SK-N-SH (cell line): ENCODE measurements at regions not wholly inside any gene's neighbourhood (a gene's known extent, or its start where the extent isn't known, plus 50 kb on each side); places are given as distances from the start of the nearest gene placed in this dataset.

Source experiments
- CTCF ChIA-PET: fragments of 300-600, 350-600 bp; formaldehyde crosslinking; extraction: SDS; loops from one replicate; lab custom pipeline; 2021; lab: Yijun Ruan, JAX
- POLR2A ChIA-PET: fragments of 350-600 bp; sonication (Branson Sonifier 250); formaldehyde crosslinking; extraction: SDS; loops from one replicate; lab custom pipeline; 2020; ENCODE audit warnings: antibody characterized with exemption, inconsistent platforms; lab: Yijun Ruan, JAX
- DNase-seq: peaks from one replicate; pipeline ENCODE4 v3.0.0; 2012
- H2AFZ ChIP-seq: fragments of 200-600 bp; sonication (generic); 2 replicates; pipeline ENCODE4 v1.8.1; 2016; ENCODE audit warnings: antibody characterized with exemption, mild to moderate bottlenecking, low read depth
- H3F3A ChIP-seq: fragments of 200-600 bp; sonication (generic); replicated peaks from 2 replicates; pipeline ENCODE3; 2016; ENCODE audit warnings: antibody characterized with exemption, mild to moderate bottlenecking; ENCODE audit not compliant: insufficient read depth
- H3K27ac ChIP-seq, 2 experiments: fragments of 200-500 bp in 1 of 2; fragments of 200-600 bp in 1 of 2; sonication (Bioruptor generic) in 1 of 2; sonication (generic), shearing (Covaris generic) in 1 of 2; 2 replicates each; pipeline versions ENCODE4 v1.5.1 to v1.6.1; 2014 to 2016; ENCODE audit warnings: low read depth in 2 of 2, inconsistent platforms in 1 of 2, low read length in 1 of 2, mild to moderate bottlenecking in 1 of 2, mixed read lengths in 1 of 2
- H3K27me3 ChIP-seq: fragments of 200-600 bp; sonication (generic), shearing (Covaris generic); 2 replicates; pipeline ENCODE4 v1.6.1; 2016; ENCODE audit warnings: mixed run types; ENCODE audit not compliant: insufficient read depth
- H3K36me3 ChIP-seq, 2 experiments: fragments of 200-500 bp in 1 of 2; fragments of 200-600 bp in 1 of 2; sonication (Bioruptor generic) in 1 of 2; sonication (generic) in 1 of 2; replicated peaks in 1 of 2; 2 replicates each; pipeline versions ENCODE3 to v1.5.1; 2014 to 2016; ENCODE audit warnings: low read length in 1 of 2, mild to moderate bottlenecking in 1 of 2; ENCODE audit not compliant: insufficient read depth in 2 of 2, control insufficient read depth in 1 of 2
- H3K4me1 ChIP-seq, 2 experiments: fragments of 200-500 bp in 1 of 2; fragments of 200-600 bp in 1 of 2; sonication (Bioruptor generic) in 1 of 2; sonication (generic), shearing (Covaris generic) in 1 of 2; 2 replicates each; pipeline versions ENCODE4 v1.5.1 to v1.6.1; 2014 to 2016; ENCODE audit warnings: low read depth in 1 of 2, low read length in 1 of 2, mixed run types in 1 of 2; ENCODE audit not compliant: insufficient read depth in 2 of 2, control insufficient read depth in 1 of 2
- H3K4me2 ChIP-seq: fragments of 200-600 bp; sonication (generic), shearing (Covaris generic); 2 replicates; pipeline ENCODE4 v1.6.1; 2017; ENCODE audit warnings: mixed run types
- H3K4me3 ChIP-seq, 2 experiments: fragments of 200-500 bp in 1 of 2; fragments of 200-600 bp in 1 of 2; sonication (Bioruptor generic) in 1 of 2; sonication (generic), shearing (Covaris generic) in 1 of 2; 2 replicates each; pipeline versions ENCODE4 v1.5.1 to v1.8.1; 2014 to 2016; ENCODE audit warnings: low read depth in 2 of 2, inconsistent platforms in 1 of 2, low read length in 1 of 2, mild to moderate bottlenecking in 1 of 2, mixed read lengths in 1 of 2, moderate library complexity in 1 of 2
- H3K79me2 ChIP-seq: fragments of 200-600 bp; sonication (generic); 2 replicates; pipeline ENCODE4 v1.8.1; 2017; ENCODE audit warnings: mild to moderate bottlenecking; ENCODE audit not compliant: insufficient read depth
- H3K9ac ChIP-seq: fragments of 200-600 bp; sonication (generic); 2 replicates; pipeline ENCODE4 v1.6.1; 2017; ENCODE audit warnings: mixed run types
- H3K9me2 ChIP-seq: fragments of 200-600 bp; sonication (generic); 2 replicates; pipeline ENCODE4 v1.6.1; 2017; ENCODE audit warnings: mixed run types
- H3K9me3 ChIP-seq: fragments of 200-600 bp; sonication (generic); 2 replicates; pipeline ENCODE4 v1.6.1; 2017; ENCODE audit warnings: mixed run types, mild to moderate bottlenecking, moderate library complexity
- H4K20me1 ChIP-seq: fragments of 200-600 bp; sonication (generic); 2 replicates; pipeline ENCODE4 v1.6.1; 2017; ENCODE audit warnings: mild to moderate bottlenecking, mixed run types; ENCODE audit not compliant: insufficient read depth
- ELF1 ChIP-seq: IDR thresholded peaks from 2 replicates; pipeline ENCODE4 v1.4.0; 2012
- JUND ChIP-seq: IDR thresholded peaks from 2 replicates; pipeline ENCODE4 v1.4.0; 2012
- NRF1 ChIP-seq: IDR thresholded peaks from 2 replicates; pipeline ENCODE4 v1.6.1; 2012; ENCODE audit warnings: low read depth, mild to moderate bottlenecking, low read length
- PBX3 ChIP-seq: IDR thresholded peaks from 2 replicates; pipeline ENCODE4; 2012
- RCOR1 ChIP-seq: fragments of 150-350 bp; IDR thresholded peaks from 2 replicates; pipeline ENCODE4 v1.6.1; 2017; ENCODE audit warnings: antibody characterized with exemption, low read length
- REST ChIP-seq: IDR thresholded peaks from 2 replicates; pipeline ENCODE4 v1.6.1; 2012; ENCODE audit warnings: mild to moderate bottlenecking, low read depth, low read length, moderate library complexity
- SIN3A ChIP-seq: IDR thresholded peaks from 2 replicates; pipeline ENCODE4 v1.6.1; 2012; ENCODE audit warnings: low read depth, mild to moderate bottlenecking, low read length, moderate library complexity, borderline replicate concordance
- TCF12 ChIP-seq: IDR thresholded peaks from 2 replicates; pipeline ENCODE4 v1.4.0; 2012
- ZBTB33 ChIP-seq: IDR thresholded peaks from 2 replicates; pipeline ENCODE4 v1.4.0; 2012; ENCODE audit warnings: low read depth, borderline replicate concordance
- WGBS: methylation state at CpG from one replicate; pipeline ENCODE4 v1.1.6; 2017; ENCODE audit warnings: low lambda C conversion rate; 5-methylcytosine and 5-hydroxymethylcytosine counted together
- TF ChIP-seq, protein P1 (sequence below): fragments of 150-350 bp; IDR thresholded peaks from 2 replicates; pipeline ENCODE4 v1.6.1; 2017; ENCODE audit warnings: antibody characterized with exemption, low read length, low read depth, borderline replicate concordance

- TF ChIP-seq REST = no peak
- no peak for TF ChIP-seq SIN3A
- no peak for TF ChIP-seq PBX3
These were observed 352.7 kb upstream of the CDH20 start (continued) for GRCh38 chr18:60980422-60981005.

DNA sequence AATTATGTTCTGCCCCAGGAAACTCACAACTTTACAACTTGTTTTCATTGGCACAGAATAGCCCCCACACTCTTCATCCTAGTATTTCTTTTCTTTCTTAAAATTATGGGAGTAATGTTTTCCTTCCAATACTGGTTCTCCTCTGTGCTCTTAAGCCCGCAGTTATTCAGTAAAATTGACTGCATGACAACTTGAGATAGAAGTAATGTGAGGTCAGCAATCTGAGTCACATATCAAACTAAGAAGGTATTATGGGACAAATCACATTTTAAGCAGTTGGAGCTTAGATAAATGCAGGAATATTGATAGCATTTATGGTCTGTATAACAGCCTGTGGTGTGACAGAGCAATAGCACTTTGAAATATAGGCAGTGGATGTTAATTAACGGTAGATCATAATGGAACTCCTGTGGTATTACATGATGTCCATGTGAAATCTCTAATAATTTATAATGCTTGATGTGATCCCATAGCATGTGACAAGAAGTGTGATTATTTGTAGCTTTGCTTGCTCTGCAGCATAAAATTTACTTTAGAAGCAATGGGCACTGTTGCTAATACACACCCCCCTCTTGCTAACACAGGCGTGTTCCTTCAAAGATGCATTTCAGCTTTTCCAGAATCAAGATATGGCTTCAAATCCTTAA, 351.4 kb upstream of the CDH20 start:
- no peaks in the 10 kb centered on the region for H3K9me2 ChIP-seq
- H3K79me2 ChIP-seq = no peaks in the 10 kb centered on the region
- peaks cover 8 to 11% of the 10 kb centered on the region in 2 experiments; a peak in 3 of 4 replicates for H3K4me1 ChIP-seq
- TF ChIP-seq, protein P1, sequence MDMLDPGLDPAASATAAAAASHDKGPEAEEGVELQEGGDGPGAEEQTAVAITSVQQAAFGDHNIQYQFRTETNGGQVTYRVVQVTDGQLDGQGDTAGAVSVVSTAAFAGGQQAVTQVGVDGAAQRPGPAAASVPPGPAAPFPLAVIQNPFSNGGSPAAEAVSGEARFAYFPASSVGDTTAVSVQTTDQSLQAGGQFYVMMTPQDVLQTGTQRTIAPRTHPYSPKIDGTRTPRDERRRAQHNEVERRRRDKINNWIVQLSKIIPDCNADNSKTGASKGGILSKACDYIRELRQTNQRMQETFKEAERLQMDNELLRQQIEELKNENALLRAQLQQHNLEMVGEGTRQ = no peak
- no peak for TF ChIP-seq NRF1
- TF ChIP-seq JUND = no peak
- no peak for TF ChIP-seq RCOR1
- no peak for TF ChIP-seq ELF1
- no peak for TF ChIP-seq TCF12
- no peak for TF ChIP-seq ZBTB33
- peaks cover 6% of the 10 kb centered on the region for H3F3A ChIP-seq
- H3K4me2 ChIP-seq = no peak overlapping the region
- ChIA-PET CTCF (interaction anchor here (0.8 to 1.0 kb wide), 2 partner anchors 173 to 298 kb away, joined by 3 read pairs; no protein-coding TSS in a partner anchor), POLR2A (no interaction called here)
- no peaks in the 10 kb centered on the region for H3K9me3 ChIP-seq
- no peak for DNase-seq
- 84% methylated on average over 3 of the region's 3 CpGs for whole genome bisulfite sequencing
- no peak overlapping the region for H3K4me3 ChIP-seq
- no peak overlapping the region for H3K27ac ChIP-seq
- H3K27me3 ChIP-seq = no peaks in the 10 kb centered on the region
- no peak overlapping the region for H3K9ac ChIP-seq
- no peak overlapping the region; the same call in 1 of the 2 replicates for H2AFZ ChIP-seq
- no peaks in the 10 kb centered on the region for H3K36me3 ChIP-seq
- no peaks in the 10 kb centered on the region for H4K20me1 ChIP-seq
